NCI-H1092 (cell line): ENCODE measurements at regions not wholly inside any gene's neighbourhood (a gene's known extent, or its start where the extent isn't known, plus 50 kb on each side); places are given as distances from the start of the nearest gene placed in this dataset.
"Not testable (repeated sequence)": the region's sequence is repeated elsewhere in the genome, so short reads cannot be mapped to it uniquely, and the experiment has no call there.

Experiments used
- DNase-seq: peaks from one replicate; lab custom pipeline; 2025; lab: John Stamatoyannopoulos, UW

DNA sequence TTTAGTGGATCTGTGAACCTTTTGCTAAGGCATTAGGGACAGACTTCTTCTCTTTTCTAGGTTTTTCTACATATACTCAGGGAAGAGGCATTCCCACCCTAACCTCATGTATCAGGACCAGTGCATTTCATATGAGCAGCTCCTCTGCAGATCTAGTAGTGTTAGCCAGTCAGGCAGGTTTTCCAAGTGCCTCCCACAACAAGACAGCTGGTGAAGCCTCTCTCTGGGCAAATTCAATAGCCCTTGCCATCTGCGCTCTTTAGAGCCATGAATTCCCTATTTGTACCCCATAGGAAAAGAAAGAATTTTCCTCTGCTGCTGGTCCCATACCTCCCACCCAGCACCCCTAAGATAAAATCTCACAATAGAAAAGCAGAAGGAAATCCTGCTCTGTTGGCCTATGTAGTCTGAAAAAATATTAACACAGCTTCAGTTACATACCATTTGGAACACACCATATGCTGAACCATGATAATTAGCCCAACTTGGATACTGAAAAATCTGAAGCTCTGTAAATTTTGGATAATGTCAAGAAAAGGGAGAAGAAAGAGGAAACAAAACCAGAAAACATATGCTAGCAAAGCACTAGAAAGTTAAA is 1354.6 kb upstream of the NRXN1 start:
- no peak for DNase-seq

DNA sequence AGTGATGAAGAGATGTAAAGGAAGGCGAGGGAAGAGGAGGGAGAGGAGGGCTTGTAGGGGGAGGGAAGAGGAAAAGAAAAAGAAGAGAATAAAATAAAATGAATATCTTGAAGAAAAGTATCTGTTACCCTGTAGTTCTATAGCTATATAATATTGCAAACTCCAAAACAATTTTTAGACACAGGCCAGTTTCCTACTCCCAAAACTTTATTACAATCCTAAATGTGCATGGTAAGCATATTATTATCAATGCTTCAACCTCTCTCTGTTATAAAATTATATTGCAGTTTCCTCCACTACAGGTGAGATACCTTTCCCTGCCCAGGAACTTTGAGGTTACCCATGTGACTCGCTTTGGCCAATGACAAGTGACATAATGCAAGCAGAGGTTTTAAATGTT is 1351.6 kb upstream of the NRXN1 start:
- DNase-seq: no peak

DNA sequence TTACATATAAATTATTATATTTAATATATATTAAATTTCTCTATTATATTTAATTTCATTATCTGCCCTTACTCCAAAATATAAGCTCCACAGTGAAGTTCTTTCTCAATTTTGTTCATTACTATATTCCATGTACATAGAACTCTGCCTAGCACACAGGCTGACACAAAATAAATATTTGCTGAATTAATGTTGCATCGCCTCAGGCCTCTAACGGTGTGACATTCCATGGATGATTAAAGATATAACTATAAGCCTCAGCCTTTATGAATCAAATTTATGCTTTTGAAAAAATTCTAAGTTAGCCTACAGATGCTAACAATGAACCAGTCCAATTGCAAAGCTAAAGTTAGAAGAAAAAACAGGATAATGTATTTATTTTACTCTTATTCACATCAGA is 1337.2 kb upstream of the NRXN1 start:
- DNase-seq: no peak

DNA sequence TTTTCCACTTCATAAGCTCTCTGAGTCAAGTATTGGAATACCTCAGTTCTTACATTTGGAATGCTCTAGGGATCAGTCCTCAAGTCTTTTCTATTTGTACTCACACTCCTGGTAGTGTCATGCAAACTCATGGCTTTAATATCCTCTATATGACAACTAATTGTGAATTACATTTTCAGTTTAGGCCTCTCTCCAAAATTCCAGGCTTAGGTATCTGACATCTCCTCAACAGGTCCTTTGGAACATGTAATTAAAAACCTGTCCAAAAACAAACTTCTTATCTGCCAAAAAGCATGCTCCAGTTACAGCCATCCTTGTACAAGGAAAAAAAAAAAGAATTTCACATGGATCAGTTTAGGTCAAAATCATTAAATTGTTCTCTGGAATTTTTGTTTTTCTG is 1336.2 kb upstream of the NRXN1 start:
- DNase-seq: no peak

DNA sequence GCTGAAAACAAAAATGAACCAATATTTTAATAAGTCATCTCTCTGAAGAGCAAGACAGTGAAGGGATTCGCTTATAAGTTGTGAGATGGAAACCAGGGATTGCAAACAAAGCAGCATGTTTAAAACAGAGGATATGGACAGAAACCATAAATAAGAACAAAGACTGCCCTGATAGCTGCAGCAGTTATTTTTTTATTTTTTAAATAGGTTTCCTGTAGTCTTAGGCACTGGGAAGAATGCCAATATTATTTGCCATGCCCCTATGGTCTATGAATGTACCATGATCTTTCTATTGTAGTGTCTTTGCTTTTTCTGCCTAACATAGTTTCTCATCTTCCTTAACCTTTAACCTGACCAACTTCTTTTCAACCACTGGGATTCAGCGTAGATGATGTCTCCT is 1334.0 kb upstream of the NRXN1 start:
- no peak for DNase-seq

DNA sequence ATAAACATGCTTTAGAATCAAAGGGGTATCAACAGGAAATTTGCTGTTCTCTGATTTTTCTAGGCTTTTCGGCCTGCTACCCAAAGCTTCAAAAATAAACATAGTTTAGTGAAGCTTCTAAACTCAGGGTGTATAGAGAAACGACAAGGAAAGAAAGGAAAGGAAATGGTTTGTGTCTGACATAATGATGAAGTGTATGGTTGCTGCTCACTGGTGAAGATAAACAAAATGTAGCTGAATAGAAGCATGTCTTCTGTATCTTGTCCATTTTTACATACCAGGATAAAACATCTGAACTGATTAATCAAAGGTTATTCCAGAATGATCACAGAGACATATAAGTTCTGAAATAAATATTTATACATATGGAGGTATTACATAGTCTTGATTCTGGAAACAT is 1324.6 kb upstream of the NRXN1 start:
- no peak for DNase-seq

DNA sequence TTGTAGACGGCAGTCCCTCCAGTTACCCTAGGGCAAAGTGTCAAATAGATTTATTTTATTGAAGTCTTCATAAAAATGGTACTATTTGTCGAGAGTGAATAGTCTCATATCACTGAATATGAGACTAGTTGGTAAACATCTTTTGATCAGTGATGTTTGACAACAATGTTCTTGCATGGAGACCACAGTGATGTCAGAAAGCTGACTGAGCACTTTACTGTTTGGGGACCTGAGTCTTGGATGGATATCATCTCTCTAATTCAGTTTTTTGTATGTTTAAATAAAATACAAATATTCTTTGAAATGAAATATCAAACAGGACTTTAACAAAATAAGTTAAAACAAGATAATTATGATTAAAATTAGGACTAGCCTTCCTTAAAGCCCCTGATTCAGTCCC is 1315.4 kb upstream of the NRXN1 start:
- no peak for DNase-seq

DNA sequence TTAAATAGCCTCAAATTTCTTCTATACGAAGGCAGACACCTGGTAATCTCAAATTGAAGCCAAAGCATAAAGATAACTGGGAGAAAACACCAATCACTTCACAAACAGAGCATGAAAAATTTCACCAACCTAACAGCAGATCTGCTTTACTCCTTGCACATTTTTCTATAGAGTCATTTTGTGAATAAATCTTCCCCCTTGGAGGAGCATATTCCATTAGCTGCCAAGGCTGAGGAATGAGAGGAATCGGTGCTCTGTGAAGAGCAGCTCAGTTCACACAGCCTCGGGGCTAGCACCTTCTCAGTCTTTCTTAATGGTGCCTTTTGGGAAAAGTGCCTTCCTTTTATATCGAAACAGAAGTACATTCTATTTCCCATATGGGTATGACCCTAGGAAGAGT is 1313.7 kb upstream of the NRXN1 start:
- no peak for DNase-seq

DNA sequence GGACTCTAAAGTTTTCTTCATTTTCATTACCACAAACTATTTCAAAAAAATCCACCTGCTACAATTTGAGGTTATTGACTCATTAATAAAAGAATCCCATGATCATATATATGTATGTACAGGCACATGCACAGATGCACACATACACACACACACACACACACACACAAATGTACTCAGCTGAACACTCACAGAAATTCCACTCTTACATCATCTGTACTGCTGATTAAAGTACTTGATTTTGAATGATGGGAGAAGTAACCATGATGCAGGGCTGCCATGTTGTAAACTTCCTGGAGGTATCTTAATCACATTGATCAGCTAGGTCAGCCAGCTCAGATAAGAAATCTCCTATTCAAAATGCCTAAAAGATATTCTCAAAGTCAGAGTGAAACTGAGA is 1313.2 kb upstream of the NRXN1 start:
- no peak for DNase-seq

DNA sequence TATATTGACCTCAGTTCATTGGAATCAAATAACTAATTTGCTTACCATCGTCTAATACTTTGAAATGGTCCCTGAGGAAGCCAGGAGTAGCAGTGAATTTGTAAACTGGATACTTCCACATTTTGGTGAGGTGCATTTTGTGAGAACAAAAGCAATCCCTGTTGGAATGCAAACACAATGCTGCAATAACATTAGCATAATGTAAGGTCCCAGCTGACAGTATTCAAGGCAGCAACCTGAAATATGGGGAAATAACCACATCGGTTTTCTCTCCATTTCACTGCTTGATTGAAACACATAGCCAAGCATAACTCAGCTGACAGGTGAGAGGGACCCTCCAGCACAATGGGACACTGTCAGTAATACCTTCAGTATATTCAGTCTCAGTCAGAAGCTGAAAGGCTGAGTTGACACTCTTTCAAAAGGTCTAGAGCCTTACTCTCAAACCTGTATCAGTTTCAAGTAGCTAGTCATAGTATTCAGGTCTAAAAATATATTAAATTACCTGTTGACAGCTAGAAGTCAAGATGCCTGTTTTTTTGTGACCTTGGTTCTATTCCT is 1311.9 kb upstream of the NRXN1 start:
- no peak for DNase-seq

DNA sequence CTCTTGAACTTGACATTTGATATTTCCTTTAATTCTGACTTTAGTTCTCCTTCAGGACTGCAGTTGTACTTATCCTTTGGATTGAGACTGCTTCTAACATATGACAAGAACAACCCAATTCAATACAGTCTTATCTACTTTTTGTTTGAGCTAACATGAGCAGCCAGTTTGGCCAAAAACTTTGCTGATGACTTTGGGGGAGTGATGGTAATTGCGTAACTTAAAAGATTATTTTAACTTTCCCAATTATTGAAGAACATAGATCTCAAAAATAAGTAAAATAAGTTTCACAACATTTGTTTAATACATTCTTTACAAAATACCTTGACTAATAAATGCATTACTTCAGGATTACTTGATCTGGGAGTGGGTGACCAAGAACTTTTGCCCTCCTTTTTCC is 1311.1 kb upstream of the NRXN1 start:
- DNase-seq: no peak

DNA sequence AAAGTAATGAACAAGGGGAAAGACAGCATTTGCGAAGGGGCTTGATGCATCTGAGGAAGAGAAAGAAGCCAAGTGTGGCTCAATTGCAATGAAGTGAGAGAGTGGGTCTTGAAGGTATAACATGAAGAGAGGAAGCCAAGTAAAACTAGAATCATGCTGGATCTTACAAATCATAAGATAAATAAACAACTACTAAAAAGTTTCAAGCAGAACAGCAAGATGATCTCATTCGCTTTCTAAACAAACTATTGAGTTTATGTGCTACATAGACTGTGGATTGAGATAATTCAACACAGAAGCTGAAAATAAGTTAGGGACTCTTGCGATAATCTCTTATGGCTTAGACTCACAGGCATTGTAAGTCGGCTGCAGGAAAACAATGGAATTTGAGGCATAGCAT is 1310.5 kb upstream of the NRXN1 start:
- DNase-seq: no peak

DNA sequence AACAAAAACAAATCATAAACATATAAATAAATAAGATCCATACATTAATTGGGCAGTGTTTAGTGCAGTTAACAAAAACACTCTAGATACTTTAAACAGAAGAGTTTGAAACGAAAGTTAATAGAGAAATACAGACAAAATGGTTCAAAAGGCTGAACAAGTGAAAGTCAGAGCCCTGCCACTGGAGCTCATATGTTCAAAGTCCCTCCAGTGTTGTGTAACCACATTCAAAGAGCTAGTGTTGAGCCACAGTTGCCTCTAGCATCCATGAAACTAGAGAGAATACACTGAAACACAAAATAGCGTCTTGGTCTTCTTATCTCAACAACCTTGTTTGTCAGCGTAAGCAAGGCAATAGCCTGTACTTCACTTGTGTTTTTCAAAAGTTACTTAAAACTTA is 1309.8 kb upstream of the NRXN1 start:
- DNase-seq: no peak

DNA sequence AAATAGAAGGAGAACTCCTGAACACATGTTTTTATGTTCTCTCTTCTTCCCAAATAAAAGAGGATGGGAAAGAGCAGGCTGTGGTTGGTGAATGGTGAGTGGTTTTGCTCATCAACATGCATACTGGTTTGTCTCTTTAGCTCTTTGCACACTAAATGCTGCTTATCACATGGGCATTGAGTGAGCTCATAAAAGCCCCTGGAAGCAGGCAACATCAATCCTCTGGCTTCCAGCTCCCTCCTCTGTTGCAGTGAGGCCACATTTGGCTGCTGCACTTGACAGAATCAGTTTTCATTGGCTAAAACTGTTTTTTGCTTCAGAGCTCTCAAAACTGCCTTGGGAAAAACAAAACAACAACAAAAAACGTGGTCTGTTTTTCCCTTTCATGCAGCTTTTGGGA is 1308.2 kb upstream of the NRXN1 start:
- no peak for DNase-seq

DNA sequence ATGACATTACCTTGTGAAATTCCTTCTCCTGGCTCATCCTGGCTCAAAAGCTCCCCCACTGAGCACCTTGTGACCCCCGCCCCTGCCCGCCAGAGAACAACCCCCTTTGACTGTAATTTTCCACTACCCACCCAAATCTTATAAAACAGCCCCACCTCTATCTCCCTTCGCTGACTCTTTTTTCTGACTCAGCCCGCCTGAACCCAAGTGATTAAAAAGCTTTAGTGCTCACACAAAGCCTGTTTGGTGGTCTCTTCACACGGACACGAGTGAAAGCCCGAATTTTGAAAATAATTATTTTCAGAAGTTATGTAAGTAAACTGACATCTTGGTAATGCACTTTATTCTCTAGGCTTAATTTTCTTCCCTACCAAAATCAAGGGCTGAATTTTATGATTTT is 1305.9 kb upstream of the NRXN1 start:
- not testable (repeated sequence) for DNase-seq

DNA sequence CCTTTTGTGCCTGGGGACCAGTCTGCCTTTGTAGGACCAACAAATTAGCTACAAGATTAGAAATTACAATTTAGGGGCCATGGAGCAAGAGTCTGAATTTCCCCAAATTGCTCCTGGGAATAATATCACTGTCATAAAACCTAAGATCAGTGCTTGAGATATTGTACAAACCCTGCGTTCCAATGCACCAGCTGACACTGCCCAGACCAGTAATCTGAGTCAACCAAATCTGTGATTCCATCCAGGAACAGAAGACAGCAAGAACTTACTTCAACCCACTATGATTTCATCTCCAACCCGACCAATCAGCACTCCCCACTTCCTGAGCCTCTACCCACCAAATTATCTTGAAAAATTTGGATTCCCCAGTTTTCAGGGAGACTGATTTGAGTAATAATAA is 1305.0 kb upstream of the NRXN1 start:
- no peak for DNase-seq

DNA sequence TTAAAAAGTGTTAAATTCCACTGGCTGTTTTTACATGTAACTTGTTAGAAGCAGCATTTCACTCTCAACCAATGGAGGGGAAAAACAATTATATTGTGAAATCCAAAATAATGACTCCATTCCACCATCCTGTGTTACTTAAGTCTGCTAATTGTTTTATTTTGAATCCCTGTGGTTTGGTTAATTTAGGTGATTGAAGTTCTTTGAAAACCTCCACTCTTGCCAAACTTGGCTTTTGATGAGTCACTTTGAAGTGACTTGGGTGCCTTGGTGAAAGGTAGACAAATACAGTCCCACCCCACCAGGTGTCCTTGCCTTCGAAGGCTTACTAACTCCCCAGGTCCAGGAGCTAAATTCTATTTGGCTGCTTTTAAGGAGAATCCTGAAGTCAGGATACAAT is 1303.8 kb upstream of the NRXN1 start:
- no peak for DNase-seq

DNA sequence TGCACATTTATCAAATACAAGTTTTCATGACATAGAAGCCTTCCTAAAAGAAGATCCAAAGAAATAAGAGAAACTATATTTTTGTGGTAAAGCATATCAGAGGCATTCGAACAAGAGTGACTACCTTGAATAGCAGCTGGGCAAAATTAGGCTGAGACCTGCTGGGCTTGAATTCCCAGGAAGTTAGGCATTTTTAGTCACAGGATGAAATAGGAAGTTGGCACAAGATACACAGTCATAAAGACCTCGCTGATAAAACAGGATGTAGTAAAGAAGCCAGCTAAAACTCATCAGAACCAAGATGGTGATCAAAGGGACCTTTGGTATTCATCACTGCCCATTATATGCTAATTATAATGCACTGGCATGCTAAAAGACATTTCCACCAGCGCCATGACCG is 1302.3 kb upstream of the NRXN1 start:
- no peak for DNase-seq

DNA sequence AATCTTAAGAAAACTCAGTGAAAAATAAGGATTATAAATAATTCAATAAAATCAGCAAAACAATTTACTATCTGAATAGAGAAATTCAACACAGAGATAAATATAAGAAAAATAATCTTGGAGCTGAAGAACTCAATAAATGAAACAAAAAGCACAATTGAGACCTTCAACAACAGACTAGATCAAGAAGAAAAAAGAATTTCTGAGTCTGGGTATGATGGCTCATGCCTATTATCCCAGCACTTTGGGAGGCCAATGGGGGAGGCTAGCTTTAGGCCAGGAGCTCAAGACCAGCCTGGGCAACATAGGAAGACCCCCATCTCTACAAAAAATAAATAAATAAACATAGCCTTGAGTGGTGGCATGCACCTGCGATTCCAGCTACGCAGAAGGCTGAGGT is 1295.7 kb upstream of the NRXN1 start:
- no peak for DNase-seq

DNA sequence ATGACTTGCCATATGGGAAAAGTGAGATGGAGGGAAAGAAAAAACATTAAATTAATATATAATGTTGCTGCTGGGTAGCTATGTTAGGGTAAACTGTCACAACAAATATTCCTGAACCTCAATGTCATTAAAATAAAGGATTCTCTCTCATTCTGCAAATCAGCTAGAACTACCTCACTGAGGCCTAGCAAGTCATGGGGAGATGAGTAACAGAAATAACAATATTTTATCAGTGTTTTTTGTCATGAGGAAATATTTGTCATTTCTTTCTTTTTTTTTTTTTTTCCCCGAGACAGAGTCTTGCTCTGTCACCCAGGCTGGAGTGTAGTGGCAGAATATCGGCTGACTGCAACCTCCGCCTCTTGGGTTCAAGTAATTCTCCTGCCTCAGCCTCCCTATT is 1282.3 kb upstream of the NRXN1 start:
- no peak for DNase-seq

DNA sequence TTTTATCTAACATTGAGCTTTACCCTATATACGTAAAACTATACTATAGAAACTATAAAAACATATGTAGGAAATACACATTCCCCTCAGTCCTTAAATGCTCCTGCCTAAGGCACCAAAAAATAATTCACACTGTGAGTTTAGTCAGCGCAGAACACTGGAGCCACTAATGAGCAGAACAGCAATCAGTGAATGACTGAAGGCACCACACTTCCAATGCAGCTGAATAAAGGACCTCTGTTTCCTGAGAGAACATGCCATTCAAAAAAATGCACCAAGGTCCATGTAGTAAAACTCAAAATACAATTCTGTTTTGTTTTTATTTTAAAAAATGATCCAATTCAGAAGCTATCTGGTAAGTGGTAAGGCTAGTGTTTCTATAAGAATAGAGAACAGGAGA is 1280.6 kb upstream of the NRXN1 start:
- DNase-seq: no peak

DNA sequence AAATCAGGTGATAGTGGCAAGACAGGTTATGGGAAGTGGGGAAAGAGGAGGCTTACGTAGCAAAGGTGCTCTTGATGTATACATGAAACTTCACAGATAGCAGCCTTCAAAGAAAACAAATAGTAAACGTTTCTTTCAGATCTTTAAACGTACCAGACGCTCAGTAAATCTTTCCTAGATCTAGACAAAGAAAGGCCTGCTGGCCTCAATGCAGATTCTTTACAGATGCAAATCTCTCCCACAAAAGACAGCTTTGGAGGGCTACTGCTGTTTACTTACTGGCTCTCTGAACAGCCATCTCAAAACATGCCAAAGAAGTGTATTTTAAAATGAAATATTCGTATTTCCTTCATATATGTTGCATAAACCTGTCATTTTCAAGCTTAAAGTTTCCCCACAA is 1279.9 kb upstream of the NRXN1 start:
- DNase-seq: no peak

DNA sequence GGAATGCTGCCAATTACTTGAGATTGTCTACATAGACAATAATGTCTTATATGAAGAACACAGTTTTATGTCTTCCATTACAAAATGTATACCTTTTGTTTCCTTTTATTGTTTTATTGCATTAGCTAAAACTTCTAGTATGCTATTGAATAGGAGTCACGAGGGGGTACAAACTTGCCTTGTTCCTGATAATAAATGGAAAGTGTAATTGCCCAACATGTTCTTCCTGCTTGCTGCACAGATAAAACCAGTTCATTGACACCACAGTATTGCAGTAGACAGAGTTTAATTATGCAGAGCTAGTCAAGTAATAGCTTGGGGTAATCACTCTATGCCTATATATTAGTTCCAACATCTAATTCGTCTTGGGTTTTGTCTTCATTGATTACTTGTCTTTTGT is 1276.2 kb upstream of the NRXN1 start:
- DNase-seq: no peak

DNA sequence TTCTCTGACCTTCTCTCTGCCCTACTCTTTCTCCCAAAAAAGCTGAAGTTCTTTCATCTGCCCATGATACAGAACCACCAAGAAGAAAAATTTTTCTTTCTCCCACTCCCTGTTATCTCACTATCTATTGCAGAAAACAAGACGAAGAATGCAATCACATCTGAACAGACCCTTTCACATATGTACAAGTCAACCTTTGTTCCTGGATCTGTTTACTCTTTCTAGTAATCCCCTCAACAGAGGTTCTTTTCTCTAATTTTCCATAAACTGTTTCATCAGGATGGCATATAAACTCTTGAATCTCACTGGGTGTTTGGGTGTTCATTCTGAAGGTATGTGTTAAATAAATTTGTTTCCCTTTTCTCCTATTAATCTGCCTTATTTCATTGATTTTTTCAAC is 1262.7 kb upstream of the NRXN1 start:
- DNase-seq: no peak

DNA sequence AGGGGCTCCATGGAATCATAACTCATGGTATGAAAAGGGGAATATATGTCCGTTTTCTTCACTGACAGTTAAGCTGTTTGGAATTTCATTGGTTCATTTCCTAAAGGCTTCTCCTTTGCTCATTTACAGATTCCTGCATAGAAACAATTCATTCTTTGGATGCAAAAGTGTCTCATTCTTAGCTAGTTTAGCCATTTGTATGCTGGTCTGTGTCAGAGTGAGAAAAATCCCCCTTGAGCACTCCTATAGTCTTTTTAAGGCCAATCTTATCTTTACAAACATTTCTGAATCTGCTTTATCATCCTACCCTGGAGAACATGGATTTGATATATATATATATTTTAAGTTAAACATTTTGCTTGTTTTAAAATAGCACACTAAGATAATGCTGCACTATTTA is 1260.9 kb upstream of the NRXN1 start:
- no peak for DNase-seq
